Breast epithelium (tissue), 3 donors: ENCODE measurements at regions not wholly inside any gene's neighbourhood (a gene's known extent, or its start where the extent isn't known, plus 50 kb on each side); places are given as distances from the start of the nearest gene placed in this dataset.

ENCODE experiments used
- POLR2A ChIP-seq: fragments of 450-650 bp; IDR thresholded peaks from one replicate; pipeline ENCODE4 v1.6.1; 2016; ENCODE audit warnings: antibody characterized with exemption, mild to moderate bottlenecking, moderate library complexity
- POLR2AphosphoS5 ChIP-seq, 3 donors: sonication (generic); formaldehyde crosslinking; IDR thresholded peaks; one replicate each; pipeline ENCODE4 v1.6.1; 2017; ENCODE audit warnings: antibody characterized with exemption in 3 of 3
- TF ChIP-seq, protein P1 (sequence below), 3 donors: fragments of 450-650 bp; IDR thresholded peaks; one replicate each; pipeline ENCODE4 v1.5.1; 2016 to 2017; ENCODE audit warnings: antibody characterized with exemption in 3 of 3, mild to moderate bottlenecking in 3 of 3, moderate library complexity in 3 of 3

DNA sequence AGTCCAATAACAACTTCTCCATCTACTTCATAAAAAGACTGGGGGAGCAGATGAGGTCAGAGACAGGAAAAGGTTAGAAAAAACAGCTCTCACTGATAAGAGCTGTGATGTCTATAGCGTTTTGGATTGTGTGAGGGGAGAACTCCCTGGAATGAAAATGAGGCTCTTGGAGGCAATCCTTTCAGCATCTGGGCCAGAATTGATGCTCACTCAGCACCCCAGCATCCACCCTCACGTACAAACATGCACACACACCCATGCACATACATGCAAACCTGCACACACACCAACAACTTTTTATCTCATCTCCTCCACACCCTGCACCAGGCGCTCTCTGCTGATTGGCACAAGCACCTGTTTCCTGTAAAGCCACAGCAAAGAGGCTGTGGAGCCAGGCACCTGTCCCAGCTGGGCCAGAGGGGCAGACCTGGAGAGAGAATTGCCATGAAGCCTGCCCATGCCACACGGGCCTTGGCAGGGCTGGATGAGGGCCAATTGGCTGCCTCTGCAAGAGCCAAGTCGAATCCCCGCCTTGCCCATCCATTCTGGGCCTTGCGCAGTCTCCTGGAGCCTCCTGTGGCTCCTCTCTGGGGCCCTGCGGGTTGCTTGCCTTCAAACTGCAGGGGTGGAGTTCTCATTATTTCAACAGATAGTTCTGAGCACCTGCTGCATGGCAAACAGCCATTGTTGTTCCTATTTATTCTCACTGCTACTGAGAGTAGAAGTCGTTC is 53.1 kb downstream of the SYNE3 start:
- TF ChIP-seq, protein P1, sequence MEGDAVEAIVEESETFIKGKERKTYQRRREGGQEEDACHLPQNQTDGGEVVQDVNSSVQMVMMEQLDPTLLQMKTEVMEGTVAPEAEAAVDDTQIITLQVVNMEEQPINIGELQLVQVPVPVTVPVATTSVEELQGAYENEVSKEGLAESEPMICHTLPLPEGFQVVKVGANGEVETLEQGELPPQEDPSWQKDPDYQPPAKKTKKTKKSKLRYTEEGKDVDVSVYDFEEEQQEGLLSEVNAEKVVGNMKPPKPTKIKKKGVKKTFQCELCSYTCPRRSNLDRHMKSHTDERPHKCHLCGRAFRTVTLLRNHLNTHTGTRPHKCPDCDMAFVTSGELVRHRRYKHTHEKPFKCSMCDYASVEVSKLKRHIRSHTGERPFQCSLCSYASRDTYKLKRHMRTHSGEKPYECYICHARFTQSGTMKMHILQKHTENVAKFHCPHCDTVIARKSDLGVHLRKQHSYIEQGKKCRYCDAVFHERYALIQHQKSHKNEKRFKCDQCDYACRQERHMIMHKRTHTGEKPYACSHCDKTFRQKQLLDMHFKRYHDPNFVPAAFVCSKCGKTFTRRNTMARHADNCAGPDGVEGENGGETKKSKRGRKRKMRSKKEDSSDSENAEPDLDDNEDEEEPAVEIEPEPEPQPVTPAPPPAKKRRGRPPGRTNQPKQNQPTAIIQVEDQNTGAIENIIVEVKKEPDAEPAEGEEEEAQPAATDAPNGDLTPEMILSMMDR (IDR thresholded peaks at IDR 0.05), result no peak
- no peak for TF ChIP-seq POLR2A
- no peak for TF ChIP-seq POLR2AphosphoS5 (IDR thresholded peaks at IDR 0.05)
